K562 (cell line): ENCODE measurements at regions not wholly inside any gene's neighbourhood (a gene's known extent, or its start where the extent isn't known, plus 50 kb on each side); places are given as distances from the start of the nearest gene placed in this dataset.
A peak's percentile ranks its signal among the peaks of the same experiment; 100 is the strongest.

Experiments used
- ATAC-seq: fragments of 200-7000 bp; cut with Tn5 transposase; 3 replicates; pipeline ENCODE4 v1.9.1; 2020; ENCODE audit warnings: moderate library complexity
- BruUV-seq: library from RNA; stranded (reverse); fragments of 400-500 nt; replicated peaks from 2 replicates; lab custom pipeline; 2021; lab: Mats Ljungman, UMichigan
- CTCF ChIA-PET: fragments of 300-600 bp; formaldehyde crosslinking; extraction: SDS; loops from one replicate; lab custom pipeline; 2021; ENCODE audit warnings: low intra/inter-chr PET ratio; lab: Yijun Ruan, JAX
- POLR2A ChIA-PET: fragments of 300-600, 350-650 bp; sonication (Branson Sonifier 250); formaldehyde crosslinking; extraction: SDS; loops from one replicate; lab custom pipeline; 2021; ENCODE audit warnings: antibody characterized with exemption, inconsistent platforms; lab: Yijun Ruan, JAX
- DNase-seq, 4 experiments: peaks; one replicate each; pipeline versions ENCODE4 v3.0.0 to v3.0.0-alpha.2; 2011 to 2018; ENCODE audit warnings: low spot score in 3 of 4, mixed read lengths in 3 of 4; ENCODE audit errors: extremely low read depth in 1 of 4
- FAIRE-seq: peaks from 2 replicates; lab custom pipeline; 2011; peaks lifted over from hg19 to GRCh38; lab: Jason Lieb, UNC
- H2AFZ ChIP-seq: 2 replicates; pipeline ENCODE4 v1.6.0; 2011; ENCODE audit warnings: low read depth, low read length, control low read depth, inconsistent platforms
- H3K27ac ChIP-seq: fragments of 200-600 bp; 3 replicates; pipeline ENCODE4 v1.8.0; 2011; ENCODE audit warnings: low read depth, mild to moderate bottlenecking, control low read depth, inconsistent platforms, low read length, moderate library complexity, mixed read lengths; ENCODE audit errors: extremely low read depth
- H3K27me3 ChIP-seq, 2 experiments: fragments of 300-600 bp in 1 of 2; 2 replicates in 1 of 2; 3 replicates in 1 of 2; pipeline versions ENCODE4 v1.6.0 to v1.8.0; 2011; ENCODE audit warnings: inconsistent platforms in 2 of 2, low read length in 2 of 2, mild to moderate bottlenecking in 1 of 2, mixed read lengths in 1 of 2, moderate library complexity in 1 of 2; ENCODE audit not compliant: control insufficient read depth in 2 of 2, insufficient read depth in 2 of 2
- H3K36me3 ChIP-seq: fragments of 300-600 bp; 3 replicates; pipeline ENCODE4 v1.8.0; 2011; ENCODE audit warnings: mild to moderate bottlenecking, low read length, inconsistent platforms; ENCODE audit not compliant: control insufficient read depth, insufficient read depth
- H3K4me1 ChIP-seq, 2 experiments: fragments of 200-600 bp in 1 of 2; replicated peaks in 1 of 2; 2 replicates in 1 of 2; 3 replicates in 1 of 2; pipeline versions ENCODE4 v1.5.1 to v1.8.0; 2011; ENCODE audit warnings: inconsistent platforms in 2 of 2, low read length in 2 of 2, mild to moderate bottlenecking in 1 of 2, mixed read lengths in 1 of 2, moderate library complexity in 1 of 2; ENCODE audit not compliant: control insufficient read depth in 2 of 2, insufficient read depth in 2 of 2
- H3K4me2 ChIP-seq: 2 replicates; pipeline ENCODE4 v1.6.1; 2011; ENCODE audit warnings: low read length, control low read depth, inconsistent platforms, mixed read lengths; ENCODE audit not compliant: insufficient read depth
- H3K4me3 ChIP-seq: fragments of 200-600 bp; sonication (generic), shearing (Covaris generic); 2 replicates; pipeline ENCODE4 v1.5.1; 2016; ENCODE audit warnings: control low read depth, inconsistent platforms
- H3K79me2 ChIP-seq: fragments of 200-600 bp; 3 replicates; pipeline ENCODE4 v1.8.0; 2011; ENCODE audit warnings: low read length, inconsistent platforms; ENCODE audit not compliant: control insufficient read depth, insufficient read depth
- H3K9ac ChIP-seq, 2 experiments: 2 replicates each; pipeline versions ENCODE4 v1.6.0 to v1.6.1; 2011; ENCODE audit warnings: low read depth in 2 of 2, low read length in 2 of 2, control low read depth in 1 of 2, inconsistent platforms in 1 of 2, mild to moderate bottlenecking in 1 of 2, mixed read lengths in 1 of 2; ENCODE audit not compliant: insufficient read depth in 1 of 2
- H3K9me1 ChIP-seq: one replicate; pipeline ENCODE4 v1.6.0; 2011; ENCODE audit warnings: inconsistent platforms, mild to moderate bottlenecking, low read length, moderate library complexity; ENCODE audit not compliant: control insufficient read depth, insufficient read depth
- H3K9me3 ChIP-seq: replicated peaks from 2 replicates; pipeline ENCODE4 v1.5.1; 2011; ENCODE audit warnings: low read depth, low read length, inconsistent platforms; ENCODE audit not compliant: control insufficient read depth, insufficient read depth
- H4K20me1 ChIP-seq: replicated peaks from 2 replicates; pipeline ENCODE4 v1.6.1; 2011; ENCODE audit warnings: low read length, inconsistent platforms, mixed read lengths; ENCODE audit not compliant: control insufficient read depth, insufficient read depth
- BCL6 ChIP-seq: fragments of 250-450 bp; sonication (Bioruptor Pico); IDR thresholded peaks from 2 replicates; pipeline ENCODE4 v1.4.0; 2020
- BDP1 ChIP-seq: IDR thresholded peaks from 3 replicates; pipeline ENCODE4 v1.6.1; 2011; ENCODE audit not compliant: insufficient read length, insufficient read depth
- FIP1L1 ChIP-seq: fragments of 200-400 bp; formaldehyde crosslinking; IDR thresholded peaks from 2 replicates; pipeline ENCODE4 v1.6.1; 2018; ENCODE audit warnings: mild to moderate bottlenecking, low read depth, low read length; ENCODE audit not compliant: poor library complexity, severe bottlenecking
- KAT8 ChIP-seq: fragments of 450-650 bp; IDR thresholded peaks from 2 replicates; pipeline ENCODE4 v1.6.1; 2016; ENCODE audit warnings: low read depth, mild to moderate bottlenecking
- MAFF ChIP-seq: IDR thresholded peaks from 2 replicates; pipeline ENCODE4 v1.6.1; 2012; ENCODE audit warnings: low read length, improper control_type of control experiment
- MAFG ChIP-seq: fragments of 450-650 bp; conservative IDR thresholded peaks from 2 replicates; pipeline ENCODE4 v1.6.1; 2016; ENCODE audit warnings: missing genetic modification characterization, missing compliant biosample characterization
- NFE2 ChIP-seq: IDR thresholded peaks from 2 replicates; pipeline ENCODE4 v1.6.1; 2014; ENCODE audit warnings: antibody characterized with exemption, low read depth
- POLR2G ChIP-seq: fragments of 200-400 bp; formaldehyde crosslinking; IDR thresholded peaks from 2 replicates; pipeline ENCODE4 v1.6.1; 2017; ENCODE audit warnings: low read depth, mild to moderate bottlenecking, antibody characterized with exemption, low read length, moderate library complexity
- SPI1 ChIP-seq: IDR thresholded peaks from 2 replicates; pipeline ENCODE4 v1.6.1; 2011; ENCODE audit warnings: low read depth, low read length, control low read depth, borderline replicate concordance
- ZNF12 ChIP-seq: sonication (generic); formaldehyde crosslinking; IDR thresholded peaks from 2 replicates; pipeline ENCODE4 v1.4.0; 2020; ENCODE audit warnings: mild to moderate bottlenecking, missing genetic modification reagents
- ZNF408 ChIP-seq: fragments of 250-450 bp; sonication (Bioruptor Pico); IDR thresholded peaks from 2 replicates; pipeline ENCODE4 v1.4.0; 2020; ENCODE audit warnings: low read depth, mild to moderate bottlenecking, moderate library complexity
- in situ Hi-C: fragments of 300-500 bp; cut with MboI; formaldehyde crosslinking; loops from 4 replicates; pipeline ENCODE4 v1.15.0; 2018; ENCODE audit warnings: inconsistent platforms, mixed read lengths
- intact Hi-C: fragments of 100-400 bp; cut with micrococcal nuclease; formaldehyde crosslinking; loops from 2 replicates; pipeline ENCODE4 v1.14.2; 2022
- TF ChIP-seq, protein P1 (sequence below): fragments of 250-450 bp; sonication (Bioruptor Pico); IDR thresholded peaks from 2 replicates; pipeline ENCODE4 v1.9.0; 2021; ENCODE audit warnings: mild to moderate bottlenecking, inconsistent platforms
- TF ChIP-seq, protein P2 (sequence below): fragments of 450-650 bp; IDR thresholded peaks from 2 replicates; pipeline ENCODE4 v1.6.1; 2018; ENCODE audit not compliant: partially characterized antibody
- TF ChIP-seq, protein P3 (sequence below): fragments of 450-650 bp; IDR thresholded peaks from 2 replicates; pipeline ENCODE4 v1.6.1; 2016; ENCODE audit warnings: mild to moderate bottlenecking
- TF ChIP-seq, protein P4 (sequence below): fragments of 250-450 bp; sonication (Bioruptor Pico); IDR thresholded peaks from 2 replicates; pipeline ENCODE4 v1.4.0; 2020

DNA sequence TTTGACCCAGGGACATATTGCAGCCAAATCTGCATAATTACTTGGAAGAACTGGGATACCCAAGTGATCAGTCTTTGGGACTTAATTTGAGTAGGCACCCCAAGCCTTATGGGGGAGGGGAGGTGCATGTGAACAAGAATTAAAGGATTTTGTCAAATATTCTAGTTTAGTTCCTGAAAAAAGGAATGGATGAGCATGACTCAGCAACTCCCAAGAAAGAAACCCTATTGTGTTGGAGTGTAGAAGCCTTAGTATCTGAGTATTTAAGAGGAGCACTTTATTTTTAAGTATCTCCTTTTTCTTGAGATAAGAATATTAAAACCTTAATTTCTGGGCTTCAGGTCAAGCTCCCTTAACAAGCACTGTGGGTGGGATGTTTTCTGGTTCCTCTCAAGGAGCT is 222.4 kb downstream of the CD47 start:
- Histone ChIP-seq H3K9me1 (peaks cover 4% of the 10 kb centered on the region), H2AFZ (no peak overlapping the region), H3K9ac (no peak overlapping the region), H4K20me1 (no peaks in the 10 kb centered on the region), H3K4me1 (peaks cover 0 to 5% of the 10 kb centered on the region in 2 experiments; a peak in 2 of 5 replicates), H3K4me2 (no peak overlapping the region), H3K4me3 (no peak overlapping the region), H3K79me2 (no peaks in the 10 kb centered on the region), H3K27ac (no peak overlapping the region), H3K9me3 (no peaks in the 10 kb centered on the region), H3K36me3 (no peaks in the 10 kb centered on the region), H3K27me3 (no peaks in the 10 kb centered on the region)
- POLR2A ChIA-PET, result interaction anchor here (0.6 kb wide), 1 partner anchor 692 kb away, joined by 3 read pairs; no protein-coding TSS in a partner anchor
- BruUV-seq, result no TSS peak
- DNase-seq (no peak), ATAC-seq (no peak), FAIRE-seq (no peak)
- in situ Hi-C loops (no loop called here), intact Hi-C loops (no loop called here)
- CTCF ChIA-PET, result no interaction called here
- TF ChIP-seq, protein P1, sequence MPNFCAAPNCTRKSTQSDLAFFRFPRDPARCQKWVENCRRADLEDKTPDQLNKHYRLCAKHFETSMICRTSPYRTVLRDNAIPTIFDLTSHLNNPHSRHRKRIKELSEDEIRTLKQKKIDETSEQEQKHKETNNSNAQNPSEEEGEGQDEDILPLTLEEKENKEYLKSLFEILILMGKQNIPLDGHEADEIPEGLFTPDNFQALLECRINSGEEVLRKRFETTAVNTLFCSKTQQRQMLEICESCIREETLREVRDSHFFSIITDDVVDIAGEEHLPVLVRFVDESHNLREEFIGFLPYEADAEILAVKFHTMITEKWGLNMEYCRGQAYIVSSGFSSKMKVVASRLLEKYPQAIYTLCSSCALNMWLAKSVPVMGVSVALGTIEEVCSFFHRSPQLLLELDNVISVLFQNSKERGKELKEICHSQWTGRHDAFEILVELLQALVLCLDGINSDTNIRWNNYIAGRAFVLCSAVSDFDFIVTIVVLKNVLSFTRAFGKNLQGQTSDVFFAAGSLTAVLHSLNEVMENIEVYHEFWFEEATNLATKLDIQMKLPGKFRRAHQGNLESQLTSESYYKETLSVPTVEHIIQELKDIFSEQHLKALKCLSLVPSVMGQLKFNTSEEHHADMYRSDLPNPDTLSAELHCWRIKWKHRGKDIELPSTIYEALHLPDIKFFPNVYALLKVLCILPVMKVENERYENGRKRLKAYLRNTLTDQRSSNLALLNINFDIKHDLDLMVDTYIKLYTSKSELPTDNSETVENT (CRISPR knock-in tag), result no peak
- TF ChIP-seq BCL6 (CRISPR knock-in tag) (no peak), POLR2G (no peak), MAFG (tag) (peak; percentile 62), KAT8 (no peak), BDP1 (no peak), FIP1L1 (no peak), SPI1 (no peak), MAFF (peak; percentile 16; the same call in 1 of the 2 replicates), ZNF408 (CRISPR knock-in tag) (no peak), ZNF12 (CRISPR knock-in tag) (no peak), NFE2 (0 out of 2 replicates have a peak, but pooled peaks have one; percentile 18)
- TF ChIP-seq, protein P2, sequence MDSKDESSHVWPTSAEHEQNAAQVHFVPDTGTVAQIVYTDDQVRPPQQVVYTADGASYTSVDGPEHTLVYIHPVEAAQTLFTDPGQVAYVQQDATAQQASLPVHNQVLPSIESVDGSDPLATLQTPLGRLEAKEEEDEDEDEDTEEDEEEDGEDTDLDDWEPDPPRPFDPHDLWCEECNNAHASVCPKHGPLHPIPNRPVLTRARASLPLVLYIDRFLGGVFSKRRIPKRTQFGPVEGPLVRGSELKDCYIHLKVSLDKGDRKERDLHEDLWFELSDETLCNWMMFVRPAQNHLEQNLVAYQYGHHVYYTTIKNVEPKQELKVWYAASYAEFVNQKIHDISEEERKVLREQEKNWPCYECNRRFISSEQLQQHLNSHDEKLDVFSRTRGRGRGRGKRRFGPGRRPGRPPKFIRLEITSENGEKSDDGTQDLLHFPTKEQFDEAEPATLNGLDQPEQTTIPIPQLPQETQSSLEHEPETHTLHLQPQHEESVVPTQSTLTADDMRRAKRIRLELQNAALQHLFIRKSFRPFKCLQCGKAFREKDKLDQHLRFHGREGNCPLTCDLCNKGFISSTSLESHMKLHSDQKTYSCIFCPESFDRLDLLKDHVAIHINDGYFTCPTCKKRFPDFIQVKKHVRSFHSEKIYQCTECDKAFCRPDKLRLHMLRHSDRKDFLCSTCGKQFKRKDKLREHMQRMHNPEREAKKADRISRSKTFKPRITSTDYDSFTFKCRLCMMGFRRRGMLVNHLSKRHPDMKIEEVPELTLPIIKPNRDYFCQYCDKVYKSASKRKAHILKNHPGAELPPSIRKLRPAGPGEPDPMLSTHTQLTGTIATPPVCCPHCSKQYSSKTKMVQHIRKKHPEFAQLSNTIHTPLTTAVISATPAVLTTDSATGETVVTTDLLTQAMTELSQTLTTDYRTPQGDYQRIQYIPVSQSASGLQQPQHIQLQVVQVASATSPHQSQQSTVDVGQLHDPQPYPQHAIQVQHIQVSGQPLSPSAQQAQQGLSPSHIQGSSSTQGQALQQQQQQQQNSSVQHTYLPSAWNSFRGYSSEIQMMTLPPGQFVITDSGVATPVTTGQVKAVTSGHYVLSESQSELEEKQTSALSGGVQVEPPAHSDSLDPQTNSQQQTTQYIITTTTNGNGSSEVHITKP, result no peak
- TF ChIP-seq, protein P3, sequence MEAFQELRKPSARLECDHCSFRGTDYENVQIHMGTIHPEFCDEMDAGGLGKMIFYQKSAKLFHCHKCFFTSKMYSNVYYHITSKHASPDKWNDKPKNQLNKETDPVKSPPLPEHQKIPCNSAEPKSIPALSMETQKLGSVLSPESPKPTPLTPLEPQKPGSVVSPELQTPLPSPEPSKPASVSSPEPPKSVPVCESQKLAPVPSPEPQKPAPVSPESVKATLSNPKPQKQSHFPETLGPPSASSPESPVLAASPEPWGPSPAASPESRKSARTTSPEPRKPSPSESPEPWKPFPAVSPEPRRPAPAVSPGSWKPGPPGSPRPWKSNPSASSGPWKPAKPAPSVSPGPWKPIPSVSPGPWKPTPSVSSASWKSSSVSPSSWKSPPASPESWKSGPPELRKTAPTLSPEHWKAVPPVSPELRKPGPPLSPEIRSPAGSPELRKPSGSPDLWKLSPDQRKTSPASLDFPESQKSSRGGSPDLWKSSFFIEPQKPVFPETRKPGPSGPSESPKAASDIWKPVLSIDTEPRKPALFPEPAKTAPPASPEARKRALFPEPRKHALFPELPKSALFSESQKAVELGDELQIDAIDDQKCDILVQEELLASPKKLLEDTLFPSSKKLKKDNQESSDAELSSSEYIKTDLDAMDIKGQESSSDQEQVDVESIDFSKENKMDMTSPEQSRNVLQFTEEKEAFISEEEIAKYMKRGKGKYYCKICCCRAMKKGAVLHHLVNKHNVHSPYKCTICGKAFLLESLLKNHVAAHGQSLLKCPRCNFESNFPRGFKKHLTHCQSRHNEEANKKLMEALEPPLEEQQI, result no peak
- TF ChIP-seq, protein P4, sequence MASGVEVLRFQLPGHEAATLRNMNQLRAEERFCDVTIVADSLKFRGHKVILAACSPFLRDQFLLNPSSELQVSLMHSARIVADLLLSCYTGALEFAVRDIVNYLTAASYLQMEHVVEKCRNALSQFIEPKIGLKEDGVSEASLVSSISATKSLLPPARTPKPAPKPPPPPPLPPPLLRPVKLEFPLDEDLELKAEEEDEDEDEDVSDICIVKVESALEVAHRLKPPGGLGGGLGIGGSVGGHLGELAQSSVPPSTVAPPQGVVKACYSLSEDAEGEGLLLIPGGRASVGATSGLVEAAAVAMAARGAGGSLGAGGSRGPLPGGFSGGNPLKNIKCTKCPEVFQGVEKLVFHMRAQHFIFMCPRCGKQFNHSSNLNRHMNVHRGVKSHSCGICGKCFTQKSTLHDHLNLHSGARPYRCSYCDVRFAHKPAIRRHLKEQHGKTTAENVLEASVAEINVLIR (CRISPR knock-in tag), result no peak
